ENCODE measurements at regions not wholly inside any gene's neighbourhood (a gene's known extent, or its start where the extent isn't known, plus 50 kb on each side); places are given as distances from the start of the nearest gene placed in this dataset.

DNA sequence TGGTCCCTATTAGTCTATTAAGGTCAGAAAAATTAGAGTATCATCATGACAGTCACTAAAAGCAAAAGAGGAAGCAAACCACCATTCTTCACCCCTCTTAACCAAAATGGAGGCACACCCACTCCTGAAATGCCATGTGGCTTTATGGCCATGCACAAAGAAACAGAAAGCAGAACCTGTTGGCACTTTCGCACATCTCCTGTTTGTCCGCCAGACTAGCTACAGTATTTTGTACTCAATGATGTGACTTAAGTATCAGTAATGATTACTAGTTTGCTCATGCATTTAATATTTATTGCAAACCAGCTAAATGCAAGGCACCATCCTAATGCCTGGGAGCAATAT is 70.2 kb upstream of the GNAO1 start:
- Histone ChIP-seq H3F3A (ENCODE audit: insufficient read depth, low read length, poor library complexity, severe bottlenecking) (no peaks in the 10 kb centered on the region), H4K20me1 (ENCODE audit: insufficient read depth) (no peaks in the 10 kb centered on the region), H2AFZ (ENCODE audit: low read depth, low read length) (no peak overlapping the region), H3K9me3 (ENCODE audit: low read length) (no peaks in the 10 kb centered on the region), H3K27me3 (ENCODE audit: insufficient read depth, low read depth, low read length) (no peaks in the 10 kb centered on the region), H3K9me2 (ENCODE audit: insufficient read depth, low read length) (no peaks in the 10 kb centered on the region), H3K27ac (ENCODE audit: low read length) (no peak overlapping the region), H3K4me2 (ENCODE audit: low read length) (no peak overlapping the region), H3K4me3 (ENCODE audit: low read length) (no peak overlapping the region), H3K79me2 (replicated peaks; ENCODE audit: insufficient read depth, low read length) (no peaks in the 10 kb centered on the region), H3K36me3 (ENCODE audit: insufficient read depth, low read length) (no peaks in the 10 kb centered on the region), H3K9ac (ENCODE audit: low read length) (no peak overlapping the region)
- TF ChIP-seq TAF1 (IDR thresholded peaks at IDR 0.05; ENCODE audit: low read depth) (no peak), EZH2 (IDR thresholded peaks at IDR 0.05; ENCODE audit: borderline replicate concordance, insufficient read depth, low read length, poor library complexity, severe bottlenecking) (no peak), MXI1 (conservative IDR thresholded peaks at IDR 0.05; ENCODE audit: poor library complexity, severe bottlenecking) (no peak), RAD21 (conservative IDR thresholded peaks at IDR 0.05) (no peak), EP300 (conservative IDR thresholded peaks at IDR 0.05; ENCODE audit: poor library complexity, severe bottlenecking) (no peak), POLR2AphosphoS5 (IDR thresholded peaks at IDR 0.05) (no peak), SMC3 (conservative IDR thresholded peaks at IDR 0.05; ENCODE audit: poor library complexity) (no peak)
- TF ChIP-seq, protein P1, sequence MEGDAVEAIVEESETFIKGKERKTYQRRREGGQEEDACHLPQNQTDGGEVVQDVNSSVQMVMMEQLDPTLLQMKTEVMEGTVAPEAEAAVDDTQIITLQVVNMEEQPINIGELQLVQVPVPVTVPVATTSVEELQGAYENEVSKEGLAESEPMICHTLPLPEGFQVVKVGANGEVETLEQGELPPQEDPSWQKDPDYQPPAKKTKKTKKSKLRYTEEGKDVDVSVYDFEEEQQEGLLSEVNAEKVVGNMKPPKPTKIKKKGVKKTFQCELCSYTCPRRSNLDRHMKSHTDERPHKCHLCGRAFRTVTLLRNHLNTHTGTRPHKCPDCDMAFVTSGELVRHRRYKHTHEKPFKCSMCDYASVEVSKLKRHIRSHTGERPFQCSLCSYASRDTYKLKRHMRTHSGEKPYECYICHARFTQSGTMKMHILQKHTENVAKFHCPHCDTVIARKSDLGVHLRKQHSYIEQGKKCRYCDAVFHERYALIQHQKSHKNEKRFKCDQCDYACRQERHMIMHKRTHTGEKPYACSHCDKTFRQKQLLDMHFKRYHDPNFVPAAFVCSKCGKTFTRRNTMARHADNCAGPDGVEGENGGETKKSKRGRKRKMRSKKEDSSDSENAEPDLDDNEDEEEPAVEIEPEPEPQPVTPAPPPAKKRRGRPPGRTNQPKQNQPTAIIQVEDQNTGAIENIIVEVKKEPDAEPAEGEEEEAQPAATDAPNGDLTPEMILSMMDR (IDR thresholded peaks at IDR 0.05; ENCODE audit: poor library complexity, severe bottlenecking): no peak
- TF ChIP-seq, protein P2, sequence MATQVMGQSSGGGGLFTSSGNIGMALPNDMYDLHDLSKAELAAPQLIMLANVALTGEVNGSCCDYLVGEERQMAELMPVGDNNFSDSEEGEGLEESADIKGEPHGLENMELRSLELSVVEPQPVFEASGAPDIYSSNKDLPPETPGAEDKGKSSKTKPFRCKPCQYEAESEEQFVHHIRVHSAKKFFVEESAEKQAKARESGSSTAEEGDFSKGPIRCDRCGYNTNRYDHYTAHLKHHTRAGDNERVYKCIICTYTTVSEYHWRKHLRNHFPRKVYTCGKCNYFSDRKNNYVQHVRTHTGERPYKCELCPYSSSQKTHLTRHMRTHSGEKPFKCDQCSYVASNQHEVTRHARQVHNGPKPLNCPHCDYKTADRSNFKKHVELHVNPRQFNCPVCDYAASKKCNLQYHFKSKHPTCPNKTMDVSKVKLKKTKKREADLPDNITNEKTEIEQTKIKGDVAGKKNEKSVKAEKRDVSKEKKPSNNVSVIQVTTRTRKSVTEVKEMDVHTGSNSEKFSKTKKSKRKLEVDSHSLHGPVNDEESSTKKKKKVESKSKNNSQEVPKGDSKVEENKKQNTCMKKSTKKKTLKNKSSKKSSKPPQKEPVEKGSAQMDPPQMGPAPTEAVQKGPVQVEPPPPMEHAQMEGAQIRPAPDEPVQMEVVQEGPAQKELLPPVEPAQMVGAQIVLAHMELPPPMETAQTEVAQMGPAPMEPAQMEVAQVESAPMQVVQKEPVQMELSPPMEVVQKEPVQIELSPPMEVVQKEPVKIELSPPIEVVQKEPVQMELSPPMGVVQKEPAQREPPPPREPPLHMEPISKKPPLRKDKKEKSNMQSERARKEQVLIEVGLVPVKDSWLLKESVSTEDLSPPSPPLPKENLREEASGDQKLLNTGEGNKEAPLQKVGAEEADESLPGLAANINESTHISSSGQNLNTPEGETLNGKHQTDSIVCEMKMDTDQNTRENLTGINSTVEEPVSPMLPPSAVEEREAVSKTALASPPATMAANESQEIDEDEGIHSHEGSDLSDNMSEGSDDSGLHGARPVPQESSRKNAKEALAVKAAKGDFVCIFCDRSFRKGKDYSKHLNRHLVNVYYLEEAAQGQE (IDR thresholded peaks at IDR 0.05; ENCODE audit: borderline replicate concordance): no peak

DNA sequence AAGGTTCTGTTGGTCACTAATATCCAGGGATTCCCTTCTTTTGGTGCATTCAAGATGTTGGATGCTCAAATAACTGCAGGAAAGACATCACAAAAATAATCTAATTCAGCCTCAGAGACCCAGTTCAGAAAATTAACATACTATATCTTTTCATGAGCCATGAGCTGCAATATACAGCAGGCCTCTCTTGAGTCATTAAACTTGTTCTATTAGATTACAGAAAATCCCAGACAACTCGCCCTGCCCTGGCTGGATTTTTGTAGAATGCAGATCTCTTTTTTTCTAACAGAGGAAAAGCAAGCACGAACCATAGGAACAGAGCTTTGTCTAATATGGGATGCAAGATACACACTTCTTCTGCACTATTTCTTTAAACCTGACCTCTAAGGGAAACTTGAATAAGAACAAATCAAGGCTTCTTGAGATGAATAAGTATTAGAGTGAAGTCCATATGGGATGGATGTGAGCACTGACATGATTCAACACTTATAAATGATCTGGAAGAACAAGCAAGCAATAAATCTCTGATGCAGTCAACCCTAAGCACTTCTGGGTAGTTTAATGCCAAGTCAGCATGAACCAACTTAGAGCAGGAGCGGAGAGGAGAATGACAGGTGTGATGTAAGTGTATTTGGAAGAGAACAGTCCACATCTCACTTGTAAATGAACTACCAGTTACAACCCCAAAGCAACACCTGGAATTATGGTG is 70.7 kb upstream of the GNAO1 start:
- Histone ChIP-seq H3F3A (ENCODE audit: insufficient read depth, low read length, poor library complexity, severe bottlenecking) (peaks cover 3% of the 10 kb centered on the region), H3K27me3 (ENCODE audit: insufficient read depth, low read depth, low read length) (no peaks in the 10 kb centered on the region), H3K9me3 (ENCODE audit: low read length) (no peaks in the 10 kb centered on the region), H4K20me1 (ENCODE audit: insufficient read depth) (no peaks in the 10 kb centered on the region), H3K4me3 (ENCODE audit: low read length) (no peak overlapping the region), H3K27ac (ENCODE audit: low read length) (no peak overlapping the region), H3K9me2 (ENCODE audit: insufficient read depth, low read length) (no peaks in the 10 kb centered on the region), H2AFZ (ENCODE audit: low read depth, low read length) (no peak overlapping the region), H3K9ac (ENCODE audit: low read length) (no peak overlapping the region), H3K79me2 (replicated peaks; ENCODE audit: insufficient read depth, low read length) (no peaks in the 10 kb centered on the region), H3K36me3 (ENCODE audit: insufficient read depth, low read length) (no peaks in the 10 kb centered on the region), H3K4me2 (ENCODE audit: low read length) (no peak overlapping the region)
- TF ChIP-seq, protein P2 (IDR thresholded peaks at IDR 0.05; ENCODE audit: borderline replicate concordance): no peak
- TF ChIP-seq, protein P1 (IDR thresholded peaks at IDR 0.05; ENCODE audit: poor library complexity, severe bottlenecking): no peak
- TF ChIP-seq RAD21 (conservative IDR thresholded peaks at IDR 0.05): no peak
- TF ChIP-seq TAF1 (IDR thresholded peaks at IDR 0.05; ENCODE audit: low read depth): no peak
- no peak for TF ChIP-seq EP300 (conservative IDR thresholded peaks at IDR 0.05; ENCODE audit: poor library complexity, severe bottlenecking)
- TF ChIP-seq POLR2AphosphoS5 (IDR thresholded peaks at IDR 0.05): no peak
- no peak for TF ChIP-seq EZH2 (IDR thresholded peaks at IDR 0.05; ENCODE audit: borderline replicate concordance, insufficient read depth, low read length, poor library complexity, severe bottlenecking)
- TF ChIP-seq SMC3 (conservative IDR thresholded peaks at IDR 0.05; ENCODE audit: poor library complexity): no peak
- TF ChIP-seq MXI1 (conservative IDR thresholded peaks at IDR 0.05; ENCODE audit: poor library complexity, severe bottlenecking): no peak

All from neural cell (in vitro differentiated cells).